ENCODE measurements at regions not wholly inside any gene's neighbourhood (a gene's known extent, or its start where the extent isn't known, plus 50 kb on each side); places are given as distances from the start of the nearest gene placed in this dataset.

- no peak for DNase-seq (ENCODE audit: low read depth)
Observed at GRCh38 chr13:69571606-69572323, 535.9 kb upstream of the ATXN8OS start.

- no peak for DNase-seq (ENCODE audit: low read depth)
Observed at GRCh38 chr13:69567514-69567913, 540.1 kb upstream of the ATXN8OS start.

GRCh38 chr13:69566104-69566716 lies 541.4 kb upstream of the ATXN8OS start:
- DNase-seq (ENCODE audit: low read depth): no peak

GRCh38 chr13:69565334-69565733 lies 542.3 kb upstream of the ATXN8OS start:
- no peak for DNase-seq (ENCODE audit: low read depth)

GRCh38 chr13:69556540-69557196 lies 551.0 kb upstream of the ATXN8OS start:
- no peak for DNase-seq (ENCODE audit: low read depth)

- DNase-seq (ENCODE audit: low read depth): no peak
Observed at GRCh38 chr13:69553976-69554375, 553.6 kb upstream of the ATXN8OS start.

GRCh38 chr13:69551193-69551592 lies 556.4 kb upstream of the ATXN8OS start:
- no peak for DNase-seq (ENCODE audit: low read depth)

GRCh38 chr13:69547780-69548179 lies 559.8 kb upstream of the ATXN8OS start:
- no peak for DNase-seq (ENCODE audit: low read depth)

GRCh38 chr13:69545551-69545950 lies 562.1 kb upstream of the ATXN8OS start:
- DNase-seq (ENCODE audit: low read depth): no peak

- DNase-seq (ENCODE audit: low read depth): no peak
Observed at GRCh38 chr13:69524459-69525150, 583.0 kb upstream of the ATXN8OS start.

GRCh38 chr13:69496981-69497380 lies 610.6 kb upstream of the ATXN8OS start:
- DNase-seq (ENCODE audit: low read depth): no peak

GRCh38 chr13:69495096-69495495 lies 612.5 kb upstream of the ATXN8OS start:
- DNase-seq (ENCODE audit: low read depth): no peak

- DNase-seq (ENCODE audit: low read depth): no peak
Observed at GRCh38 chr13:69487576-69487975, 620.0 kb upstream of the ATXN8OS start.

GRCh38 chr13:69485991-69486592 lies 621.5 kb upstream of the ATXN8OS start:
- no peak for DNase-seq (ENCODE audit: low read depth)

GRCh38 chr13:69477451-69477850 lies 630.2 kb upstream of the ATXN8OS start:
- DNase-seq (ENCODE audit: low read depth): no peak

GRCh38 chr13:69474011-69474685 lies 633.5 kb upstream of the ATXN8OS start:
- DNase-seq (ENCODE audit: low read depth): no peak

- no peak for DNase-seq (ENCODE audit: low read depth)
Observed at GRCh38 chr13:69468624-69469023, 639.0 kb upstream of the ATXN8OS start.

GRCh38 chr13:69461397-69461796 lies 646.2 kb upstream of the ATXN8OS start:
- no peak for DNase-seq (ENCODE audit: low read depth)

GRCh38 chr13:69459346-69459745 lies 648.3 kb upstream of the ATXN8OS start:
- no peak for DNase-seq (ENCODE audit: low read depth)

GRCh38 chr13:69458013-69458412 lies 649.6 kb upstream of the ATXN8OS start:
- no peak for DNase-seq (ENCODE audit: low read depth)

- no peak for DNase-seq (ENCODE audit: low read depth)
Observed at GRCh38 chr13:69450245-69450644, 657.4 kb upstream of the ATXN8OS start.

GRCh38 chr13:69425235-69425634 lies 682.4 kb upstream of the ATXN8OS start:
- DNase-seq (ENCODE audit: low read depth): no peak

Data from GM04503 (cell line).